Large intestine (tissue), 3 donors: ENCODE measurements at regions not wholly inside any gene's neighbourhood (a gene's known extent, or its start where the extent isn't known, plus 50 kb on each side); places are given as distances from the start of the nearest gene placed in this dataset.

Experiments
- DNase-seq, 2 donors: peaks; one replicate each; pipeline versions ENCODE4 v3.0.0 to v3.0.0-alpha.2; 2013
- H3K27ac ChIP-seq: one replicate; pipeline ENCODE4 v1.5.1; 2013; ENCODE audit warnings: low read length
- H3K27me3 ChIP-seq: 2 replicates; pipeline ENCODE4 v1.6.1; 2013; ENCODE audit warnings: low read length; ENCODE audit not compliant: control insufficient read depth, insufficient read depth
- H3K36me3 ChIP-seq: 2 replicates; pipeline ENCODE4 v1.6.1; 2013; ENCODE audit warnings: low read length; ENCODE audit not compliant: control insufficient read depth, insufficient read depth
- H3K4me1 ChIP-seq: one replicate; pipeline ENCODE4 v1.6.1; 2013; ENCODE audit warnings: low read length; ENCODE audit not compliant: control insufficient read depth, insufficient read depth
- H3K4me3 ChIP-seq: one replicate; pipeline ENCODE4 v1.5.1; 2013; ENCODE audit warnings: low read length
- H3K9me3 ChIP-seq: one replicate; pipeline ENCODE4 v1.6.1; 2013; ENCODE audit warnings: mild to moderate bottlenecking, low read depth, low read length, moderate library complexity; ENCODE audit not compliant: control insufficient read depth
- WGBS: methylation state at CpG from one replicate; pipeline ENCODE4 v1.1.5; 2013; ENCODE audit warnings: low lambda C conversion rate; ENCODE audit not compliant: insufficient coverage; 5-methylcytosine and 5-hydroxymethylcytosine counted together

DNA sequence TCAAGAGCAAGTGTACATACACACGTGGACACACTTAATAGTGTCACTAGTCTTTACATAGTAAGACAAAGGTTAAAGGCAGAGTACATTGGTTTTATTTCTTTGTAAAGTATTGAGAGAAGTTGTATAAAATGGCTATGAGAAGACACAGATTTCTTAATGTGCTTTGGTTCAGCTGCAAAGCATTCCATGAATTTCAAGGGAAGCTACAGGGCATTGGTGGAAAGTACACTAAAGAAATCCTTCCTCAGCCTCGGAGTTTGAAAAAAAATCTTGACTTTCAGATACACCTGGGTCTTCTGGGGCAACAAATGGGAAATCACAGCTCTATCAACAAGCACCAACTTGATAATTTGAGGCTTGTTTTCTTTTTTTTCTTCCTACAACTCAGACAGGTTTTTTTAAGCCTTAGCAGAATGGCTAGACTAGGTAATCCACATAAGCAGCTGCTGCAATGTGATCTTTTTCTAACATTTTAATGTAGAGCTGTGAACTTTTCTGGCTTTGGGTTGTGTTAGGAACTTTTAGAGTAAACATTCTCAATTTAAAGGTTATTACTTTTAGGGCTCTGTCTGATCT, 140.4 kb upstream of the FST start:
- no peak overlapping the region for H3K27ac ChIP-seq
- H3K4me3 ChIP-seq = no peak overlapping the region
- H3K9me3 ChIP-seq = peaks cover 3% of the 10 kb centered on the region
- no peaks in the 10 kb centered on the region for H3K36me3 ChIP-seq
- H3K4me1 ChIP-seq = no peaks in the 10 kb centered on the region
- WGBS = no CpG with 5 or more reads among the region's 2 CpGs
- no peak for DNase-seq
- H3K27me3 ChIP-seq = no peaks in the 10 kb centered on the region

GRCh38 chr5:53340956-53341750, 139.3 kb upstream of the FST start:
- Histone ChIP-seq H3K4me3 (no peak overlapping the region), H3K27ac (no peak overlapping the region), H3K36me3 (no peaks in the 10 kb centered on the region), H3K4me1 (no peaks in the 10 kb centered on the region), H3K9me3 (peaks cover 3% of the 10 kb centered on the region), H3K27me3 (no peaks in the 10 kb centered on the region)
- DNase-seq = no peak
- no CpG with 5 or more reads among the region's 3 CpGs for WGBS

GRCh38 chr5:53342236-53342635, 138.2 kb upstream of the FST start:
- Histone ChIP-seq H3K9me3 (peaks cover 3% of the 10 kb centered on the region), H3K4me1 (no peaks in the 10 kb centered on the region), H3K27me3 (no peaks in the 10 kb centered on the region), H3K36me3 (no peaks in the 10 kb centered on the region), H3K4me3 (no peak overlapping the region), H3K27ac (no peak overlapping the region)
- no peak for DNase-seq

DNA sequence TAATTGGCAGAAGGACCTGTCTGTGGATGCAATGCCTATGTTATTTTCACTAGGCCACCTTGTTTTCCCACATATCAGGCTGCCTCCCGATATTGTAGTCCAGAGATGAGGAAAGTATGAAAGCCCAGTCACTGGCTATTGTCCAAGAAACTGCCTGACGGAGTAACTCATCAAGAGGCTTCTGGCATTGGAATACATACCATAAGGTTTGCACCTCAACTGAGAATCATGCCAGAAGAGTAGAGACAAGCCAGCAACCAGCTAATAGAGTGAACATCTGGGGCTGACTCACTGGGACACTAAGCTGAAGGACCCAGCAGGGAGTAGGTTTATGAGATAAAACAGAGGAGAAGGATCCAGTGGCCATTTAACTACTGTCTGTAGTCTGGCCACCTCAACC, 137.2 kb upstream of the FST start:
- no peak for DNase-seq
- Histone ChIP-seq H3K4me3 (no peak overlapping the region), H3K36me3 (no peaks in the 10 kb centered on the region), H3K4me1 (no peaks in the 10 kb centered on the region), H3K27ac (no peak overlapping the region), H3K27me3 (no peaks in the 10 kb centered on the region), H3K9me3 (peaks cover 3% of the 10 kb centered on the region)
- no CpG with 5 or more reads among the region's 2 CpGs for WGBS

DNA sequence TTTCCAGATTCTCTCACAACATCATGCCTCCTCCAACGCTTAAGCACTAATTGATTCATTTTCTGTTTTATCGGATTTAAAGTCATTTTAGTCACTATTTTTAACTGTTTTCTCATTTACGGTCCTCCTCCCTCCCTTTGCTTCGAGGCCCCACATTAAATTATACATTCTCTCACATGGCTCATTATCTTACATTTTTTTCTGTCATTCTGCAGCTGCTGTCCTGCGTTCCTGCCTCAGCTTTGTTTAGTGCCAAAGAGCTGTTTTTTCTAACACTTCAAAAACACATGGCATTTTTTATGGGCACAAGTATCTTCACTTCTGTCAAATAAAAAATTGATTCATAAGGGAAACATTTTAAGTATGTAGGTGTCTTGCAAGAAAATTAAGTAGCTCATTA, 130.1 kb upstream of the FST start:
- no peak overlapping the region for H3K4me3 ChIP-seq
- H3K27ac ChIP-seq = no peak overlapping the region
- no peaks in the 10 kb centered on the region for H3K9me3 ChIP-seq
- H3K27me3 ChIP-seq = no peaks in the 10 kb centered on the region
- no peaks in the 10 kb centered on the region for H3K36me3 ChIP-seq
- 67% methylated on average over 5 of the region's 5 CpGs for WGBS
- no peak for DNase-seq
- H3K4me1 ChIP-seq = no peaks in the 10 kb centered on the region

DNA sequence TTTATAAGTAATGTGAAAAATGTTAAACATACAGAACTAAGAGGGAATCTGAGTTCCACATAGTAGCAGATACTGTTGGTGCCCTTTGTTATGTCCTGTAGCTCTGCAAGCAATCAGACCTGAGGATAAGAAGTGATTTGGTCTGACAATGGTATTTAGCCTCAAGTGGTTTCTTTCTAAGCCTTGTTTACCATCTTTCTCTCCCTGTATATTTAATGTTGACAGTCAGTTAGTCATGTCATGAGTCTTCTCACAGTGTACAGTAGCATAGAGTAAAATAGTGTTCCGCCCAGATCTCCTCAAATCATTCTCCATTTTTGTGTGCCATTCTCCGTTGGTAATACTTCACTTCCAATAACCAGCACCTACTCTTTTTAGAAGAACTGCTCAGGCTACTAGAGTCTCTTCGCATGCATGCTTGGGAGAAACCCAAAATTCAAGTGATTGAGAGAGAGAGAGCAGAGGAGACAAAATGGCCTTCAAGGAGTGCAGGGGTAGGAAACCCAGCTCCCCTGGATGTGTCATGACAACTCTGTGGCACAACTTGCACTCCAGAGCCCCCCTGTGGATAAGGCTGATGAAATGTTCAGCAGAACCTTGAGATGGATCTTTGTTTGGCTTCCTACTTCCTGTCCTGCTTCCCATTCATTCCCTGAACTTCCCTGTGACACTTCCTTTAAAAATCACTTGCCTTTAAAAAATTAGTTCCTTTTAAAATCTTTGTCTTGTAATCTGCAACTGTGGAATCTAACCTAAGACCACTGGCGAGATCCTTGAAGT, 129.2 kb upstream of the FST start:
- H3K4me1 ChIP-seq = no peaks in the 10 kb centered on the region
- H3K36me3 ChIP-seq = no peaks in the 10 kb centered on the region
- no CpG with 5 or more reads among the region's 4 CpGs for WGBS
- DNase-seq = no peak
- H3K27ac ChIP-seq = no peak overlapping the region
- H3K4me3 ChIP-seq = no peak overlapping the region
- H3K27me3 ChIP-seq = no peaks in the 10 kb centered on the region
- no peaks in the 10 kb centered on the region for H3K9me3 ChIP-seq

DNA sequence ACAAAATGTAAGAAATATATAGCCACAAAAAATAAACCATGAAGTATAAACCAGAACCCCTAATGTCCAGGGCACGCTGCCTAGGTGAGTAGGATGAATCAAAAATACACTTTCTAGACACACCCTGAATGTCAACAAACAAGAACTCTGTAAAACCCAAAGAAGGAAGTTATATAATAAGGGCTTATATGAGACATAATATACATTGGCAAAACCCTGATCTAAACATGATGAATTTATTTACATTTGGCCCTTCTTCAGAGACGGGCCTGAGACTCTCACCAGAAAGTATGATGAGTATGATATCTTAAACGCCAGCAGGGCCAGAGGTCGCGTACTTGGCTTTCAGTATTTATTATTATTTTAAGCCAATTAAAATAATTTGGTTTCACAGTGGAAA, 125.1 kb upstream of the FST start:
- Histone ChIP-seq H3K4me3 (no peak overlapping the region), H3K9me3 (no peaks in the 10 kb centered on the region), H3K27me3 (no peaks in the 10 kb centered on the region), H3K4me1 (no peaks in the 10 kb centered on the region), H3K36me3 (no peaks in the 10 kb centered on the region), H3K27ac (no peak overlapping the region)
- 100% methylated on average over 1 of the region's 5 CpGs for WGBS
- no peak for DNase-seq

DNA sequence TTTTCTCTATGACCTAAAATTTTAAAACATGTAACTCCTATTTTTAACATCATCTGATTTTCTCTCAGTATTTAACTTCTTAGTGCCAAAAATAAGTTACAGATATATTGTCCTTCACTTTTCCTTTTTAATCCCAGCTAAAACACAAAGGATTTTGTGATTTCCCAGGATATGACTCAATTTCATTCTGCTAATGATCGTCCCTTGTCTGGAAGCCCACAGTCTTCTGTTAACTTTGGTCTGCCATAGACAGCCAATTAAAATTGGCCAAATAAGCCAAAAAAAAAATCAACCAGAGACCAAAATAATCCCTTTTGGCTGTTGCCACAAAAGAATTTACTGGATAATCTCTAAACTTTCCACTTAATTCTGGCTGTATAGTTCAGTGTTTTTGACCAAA, 124.5 kb upstream of the FST start:
- no peak overlapping the region for H3K27ac ChIP-seq

GRCh38 chr5:53357439-53357838, 123.0 kb upstream of the FST start:
- DNase-seq = no peak

More for the DNA sequence above, 124.5 kb upstream of the FST start:
- no peaks in the 10 kb centered on the region for H3K36me3 ChIP-seq
- no peaks in the 10 kb centered on the region for H3K27me3 ChIP-seq
- 83% methylated on average over 1 of the region's 1 CpG for WGBS
- DNase-seq = no peak
- H3K9me3 ChIP-seq = no peaks in the 10 kb centered on the region
- H3K4me1 ChIP-seq = no peaks in the 10 kb centered on the region
- no peak overlapping the region for H3K4me3 ChIP-seq

GRCh38 chr5:53358794-53359193, 121.6 kb upstream of the FST start:
- H3K27ac ChIP-seq = no peak overlapping the region
- no peaks in the 10 kb centered on the region for H3K9me3 ChIP-seq
- 80% methylated on average over 1 of the region's 2 CpGs for WGBS
- no peaks in the 10 kb centered on the region for H3K36me3 ChIP-seq
- H3K4me3 ChIP-seq = no peak overlapping the region
- DNase-seq = no peak
- no peaks in the 10 kb centered on the region for H3K4me1 ChIP-seq
- no peaks in the 10 kb centered on the region for H3K27me3 ChIP-seq

More at GRCh38 chr5:53357439-53357838, 123.0 kb upstream of the FST start:
- Histone ChIP-seq H3K36me3 (no peaks in the 10 kb centered on the region), H3K4me1 (no peaks in the 10 kb centered on the region), H3K4me3 (no peak overlapping the region), H3K9me3 (no peaks in the 10 kb centered on the region), H3K27ac (no peak overlapping the region), H3K27me3 (no peaks in the 10 kb centered on the region)
- 100% methylated on average over 2 of the region's 4 CpGs for WGBS
